Dendritic cell treated with granulocyte-macrophage colony-stimulating factor and Interleukin-4, amounts not matched to agents 40 ng/mL and 50 ng/mL, for 4 days (primary cell): ENCODE measurements at regions not wholly inside any gene's neighbourhood (a gene's known extent, or its start where the extent isn't known, plus 50 kb on each side); places are given as distances from the start of the nearest gene placed in this dataset.

Source experiments
- H3K27ac Mint-ChIP-seq: one replicate; pipeline ENCODE4 v1.8.0; 2022; ENCODE audit warnings: mild to moderate bottlenecking, mixed read lengths
- H3K27me3 Mint-ChIP-seq: one replicate; pipeline ENCODE4 v1.8.0; 2022; ENCODE audit warnings: mild to moderate bottlenecking, mixed read lengths
- H3K36me3 Mint-ChIP-seq: one replicate; pipeline ENCODE4 v1.8.0; 2022; ENCODE audit warnings: low read depth, mixed read lengths
- H3K4me1 Mint-ChIP-seq: one replicate; pipeline ENCODE4 v1.8.0; 2022; ENCODE audit warnings: low read depth, mixed read lengths
- H3K4me3 Mint-ChIP-seq: one replicate; pipeline ENCODE4 v1.8.0; 2022; ENCODE audit warnings: mild to moderate bottlenecking, moderate library complexity, mixed read lengths
- H3K9me3 Mint-ChIP-seq: one replicate; pipeline ENCODE4 v1.8.0; 2022; ENCODE audit warnings: mixed read lengths
- intact Hi-C: fragments of 100-400 bp; cut with micrococcal nuclease; formaldehyde crosslinking; loops from one replicate; pipeline ENCODE4 v1.15.0; 2022

DNA sequence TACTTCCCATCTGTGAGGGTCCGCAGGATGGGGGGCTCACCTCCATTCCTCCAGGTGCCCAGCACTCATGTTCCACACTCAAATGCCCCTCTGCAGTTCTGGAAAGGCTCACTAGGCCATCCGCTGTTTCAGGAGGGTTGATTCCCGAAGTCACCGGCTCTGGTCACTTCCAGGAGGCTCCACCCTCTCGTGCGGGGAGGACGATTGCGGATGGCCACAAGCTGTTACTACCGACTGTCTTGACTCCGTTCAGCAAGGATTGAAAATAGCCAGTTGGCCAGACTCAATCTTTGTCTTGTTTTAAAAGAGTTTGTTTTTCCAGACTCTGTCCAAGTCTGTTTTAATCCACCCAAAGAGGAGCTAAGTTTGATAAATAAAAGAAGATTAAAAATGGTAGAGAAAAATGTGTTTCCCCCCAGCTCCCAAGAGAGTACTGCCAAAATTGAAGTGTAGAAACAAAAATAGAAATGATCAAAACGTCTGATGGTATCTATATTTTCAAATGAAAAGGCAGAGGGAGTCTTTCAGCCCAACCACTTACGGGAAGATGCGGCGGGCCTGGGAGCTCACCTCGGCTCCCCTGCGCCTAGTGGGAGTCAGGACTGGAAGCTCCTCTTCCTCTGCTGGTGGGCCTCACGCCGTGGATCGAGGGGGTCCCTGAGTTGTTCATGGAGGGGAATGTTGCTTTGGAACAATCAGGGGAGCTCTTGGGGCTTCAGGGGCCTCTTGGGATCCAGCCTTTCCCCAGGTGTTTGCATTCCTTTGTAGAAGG lies 1280.8 kb downstream of the BRD1 start:
- H3K27ac Mint-ChIP-seq, result no peak overlapping the region
- H3K4me3 Mint-ChIP-seq, result no peak overlapping the region
- no peaks in the 10 kb centered on the region for H3K36me3 Mint-ChIP-seq
- no peaks in the 10 kb centered on the region for H3K4me1 Mint-ChIP-seq
- intact Hi-C loops, result no loop called here
- no peaks in the 10 kb centered on the region for H3K9me3 Mint-ChIP-seq
- H3K27me3 Mint-ChIP-seq, result no peaks in the 10 kb centered on the region

DNA sequence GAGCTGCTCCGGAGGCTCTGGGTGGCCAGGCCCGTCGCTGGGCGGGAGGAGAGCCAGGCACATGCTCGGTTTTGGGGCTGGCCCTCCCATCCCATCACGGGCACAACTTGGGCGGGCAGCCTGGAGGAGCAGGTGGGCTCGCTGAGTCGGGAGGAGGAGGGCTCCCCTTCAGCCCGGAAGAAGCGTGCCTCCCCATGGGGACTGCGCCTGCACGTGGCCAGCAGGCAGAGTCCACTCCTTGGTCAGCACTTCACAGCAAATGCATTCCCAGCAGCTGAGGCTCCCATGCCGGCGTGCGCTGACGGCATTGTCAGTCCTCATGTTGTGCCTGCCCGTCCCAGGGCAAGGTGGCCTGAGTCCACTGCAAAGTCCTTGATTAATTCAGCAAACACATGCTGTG lies 1281.7 kb downstream of the BRD1 start:
- Mint-ChIP-seq H3K9me3 (no peaks in the 10 kb centered on the region), H3K27me3 (no peaks in the 10 kb centered on the region)
- intact Hi-C loops, result no loop called here

DNA sequence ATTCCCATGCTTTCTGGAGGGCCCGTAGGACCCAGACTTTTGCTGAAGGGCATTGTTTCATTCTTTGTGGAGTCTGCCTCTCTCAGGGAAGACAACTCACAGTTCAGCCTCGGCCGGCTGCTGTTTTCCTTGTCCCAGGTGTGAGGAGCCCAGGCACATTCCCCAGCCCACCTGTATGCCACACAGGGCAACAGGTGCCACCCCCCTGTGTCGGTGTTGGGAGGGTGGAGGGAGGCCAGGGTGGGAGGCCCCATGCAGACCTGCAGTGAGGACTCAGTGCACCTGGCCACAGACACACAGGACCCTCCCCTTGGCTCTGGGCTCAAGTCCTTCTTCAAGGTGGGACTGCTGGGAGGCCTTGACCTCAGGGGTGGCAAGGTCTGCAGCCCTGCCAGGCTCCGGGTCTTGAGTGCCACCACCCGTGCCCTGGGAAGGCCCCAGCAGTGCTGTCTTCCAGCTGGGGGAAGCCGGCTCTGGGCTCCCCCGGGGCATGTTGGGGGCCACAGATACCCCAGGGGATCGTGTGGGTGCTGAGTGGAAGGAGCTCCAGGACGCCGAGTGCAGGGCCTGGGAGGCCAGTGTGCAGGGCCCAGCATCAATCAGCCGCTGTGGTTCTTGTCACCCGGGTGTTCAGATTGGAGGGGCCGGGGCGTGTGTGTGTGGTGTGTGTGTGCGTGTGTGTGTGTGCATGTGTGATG lies 1286.1 kb downstream of the BRD1 start:
- intact Hi-C loops, result no loop called here
- Mint-ChIP-seq H3K4me3 (no peak overlapping the region), H3K9me3 (no peaks in the 10 kb centered on the region), H3K27ac (no peak overlapping the region), H3K27me3 (no peaks in the 10 kb centered on the region), H3K4me1 (no peaks in the 10 kb centered on the region), H3K36me3 (no peaks in the 10 kb centered on the region)

More for the DNA sequence above, 1281.7 kb downstream of the BRD1 start:
- Mint-ChIP-seq H3K4me3 (no peak overlapping the region), H3K27ac (no peak overlapping the region), H3K36me3 (no peaks in the 10 kb centered on the region), H3K4me1 (no peaks in the 10 kb centered on the region)

DNA sequence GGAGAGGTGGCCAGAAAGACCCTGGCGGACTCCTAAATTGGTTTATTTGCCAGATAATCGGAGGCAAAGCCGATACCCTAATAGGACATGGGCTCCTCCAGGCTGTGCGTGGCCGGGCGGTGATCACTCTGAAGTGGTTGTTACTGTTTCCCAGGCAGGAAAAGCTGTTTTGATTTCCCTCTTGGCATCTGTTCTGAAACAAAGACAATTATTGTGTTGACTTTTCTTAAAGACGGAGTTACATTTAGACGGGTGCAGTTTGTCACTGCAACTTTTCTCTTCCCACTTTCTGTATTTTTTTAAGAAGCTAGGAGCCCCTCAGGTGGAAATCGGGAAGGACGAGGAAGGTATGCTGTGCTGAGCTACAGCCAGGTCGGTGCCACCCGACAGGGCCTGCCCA lies 1288.4 kb downstream of the BRD1 start:
- H3K4me3 Mint-ChIP-seq, result no peak overlapping the region
- H3K4me1 Mint-ChIP-seq, result no peaks in the 10 kb centered on the region

DNA sequence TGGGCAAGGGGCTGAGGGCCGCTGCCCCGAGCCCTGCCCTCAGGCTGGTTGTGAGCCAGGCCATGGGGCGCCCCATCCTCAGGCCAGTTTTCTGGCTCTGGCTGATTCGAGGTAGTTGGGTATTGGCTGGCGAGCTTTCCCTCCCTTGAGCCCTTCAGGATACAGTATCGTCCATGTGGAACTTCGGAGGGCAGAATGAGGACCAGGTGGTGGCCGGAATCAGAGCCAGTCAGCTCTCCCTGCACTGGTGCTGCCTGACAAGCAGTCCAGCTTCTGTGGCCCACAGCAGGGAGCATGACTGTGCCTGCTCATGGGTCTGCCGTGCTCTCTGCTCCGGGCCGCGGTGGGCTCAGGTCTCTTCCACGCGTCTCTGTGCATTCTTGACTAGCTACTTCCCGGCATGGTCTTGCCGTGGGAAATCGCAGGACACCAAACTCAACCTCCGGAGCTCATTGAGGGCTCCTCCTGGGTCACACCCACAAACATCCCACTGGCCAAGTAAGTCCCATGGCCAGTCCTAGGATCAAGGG lies 1289.3 kb downstream of the BRD1 start:
- Mint-ChIP-seq H3K9me3 (no peaks in the 10 kb centered on the region), H3K36me3 (no peaks in the 10 kb centered on the region), H3K4me1 (no peaks in the 10 kb centered on the region), H3K27ac (no peak overlapping the region), H3K27me3 (no peaks in the 10 kb centered on the region), H3K4me3 (no peak overlapping the region)
- intact Hi-C loops, result no loop called here

More for the DNA sequence above, 1288.4 kb downstream of the BRD1 start:
- Mint-ChIP-seq H3K27ac (no peak overlapping the region), H3K36me3 (no peaks in the 10 kb centered on the region), H3K9me3 (no peaks in the 10 kb centered on the region), H3K27me3 (no peaks in the 10 kb centered on the region)
- intact Hi-C loops, result no loop called here

DNA sequence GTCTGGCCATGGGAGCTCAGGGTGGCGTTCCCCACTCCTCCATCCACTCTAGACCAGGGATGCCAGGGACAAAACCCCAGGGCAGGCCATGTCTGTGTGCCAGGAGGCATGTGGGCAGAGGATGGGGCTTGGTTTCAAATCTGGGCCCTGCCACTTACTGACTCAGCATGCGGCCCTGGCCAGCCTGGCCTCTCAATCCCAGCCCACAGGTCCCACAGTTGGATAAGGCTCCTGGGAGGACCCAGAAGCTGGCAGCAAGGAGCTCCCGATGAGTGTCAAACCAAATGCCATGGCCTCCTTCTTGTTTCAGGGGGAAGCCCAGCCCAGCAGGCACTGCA lies 1290.4 kb downstream of the BRD1 start:
- Mint-ChIP-seq H3K27ac (no peak overlapping the region), H3K4me3 (no peak overlapping the region), H3K27me3 (no peaks in the 10 kb centered on the region), H3K9me3 (no peaks in the 10 kb centered on the region), H3K4me1 (no peaks in the 10 kb centered on the region), H3K36me3 (no peaks in the 10 kb centered on the region)
- intact Hi-C loops, result no loop called here

DNA sequence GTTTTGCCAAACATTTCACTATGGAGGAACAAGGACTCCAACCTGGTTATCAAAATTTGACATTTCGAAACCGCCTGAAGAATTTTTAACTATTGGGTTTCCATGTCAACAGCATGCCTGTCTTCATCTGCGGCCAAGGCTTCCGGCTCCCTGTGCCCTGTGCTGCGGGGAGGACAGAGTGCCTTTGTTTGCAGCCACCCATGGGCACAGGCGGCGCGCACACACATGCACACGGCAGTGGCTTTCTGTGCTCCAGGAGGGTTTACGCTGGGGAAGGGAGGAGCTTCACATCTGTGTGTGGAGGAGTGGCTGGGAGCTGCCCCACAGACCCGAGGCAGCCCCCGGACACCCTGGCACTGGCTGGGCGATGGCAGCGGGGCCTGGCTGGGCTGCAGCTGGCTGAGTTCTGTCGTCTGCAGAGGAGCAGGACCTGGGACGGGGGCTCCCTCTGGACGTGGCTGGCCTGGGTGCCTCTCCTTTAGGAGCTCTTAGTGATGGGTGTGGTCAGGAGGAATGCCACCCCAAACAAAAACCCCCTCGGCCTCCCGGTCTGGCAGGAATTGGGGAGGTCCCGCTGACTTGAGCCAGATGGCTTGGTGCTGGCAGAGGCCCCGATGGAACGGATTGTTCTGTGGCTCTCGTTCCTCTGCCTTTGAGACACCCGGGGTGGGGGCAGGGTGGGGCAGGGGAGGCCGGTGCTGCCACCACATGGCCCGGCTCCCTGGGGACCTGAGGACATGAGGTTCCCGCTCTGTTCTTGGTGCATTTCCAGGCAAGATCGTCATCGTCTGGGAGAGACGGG lies 1290.9 kb downstream of the BRD1 start:
- H3K4me1 Mint-ChIP-seq, result no peaks in the 10 kb centered on the region

DNA sequence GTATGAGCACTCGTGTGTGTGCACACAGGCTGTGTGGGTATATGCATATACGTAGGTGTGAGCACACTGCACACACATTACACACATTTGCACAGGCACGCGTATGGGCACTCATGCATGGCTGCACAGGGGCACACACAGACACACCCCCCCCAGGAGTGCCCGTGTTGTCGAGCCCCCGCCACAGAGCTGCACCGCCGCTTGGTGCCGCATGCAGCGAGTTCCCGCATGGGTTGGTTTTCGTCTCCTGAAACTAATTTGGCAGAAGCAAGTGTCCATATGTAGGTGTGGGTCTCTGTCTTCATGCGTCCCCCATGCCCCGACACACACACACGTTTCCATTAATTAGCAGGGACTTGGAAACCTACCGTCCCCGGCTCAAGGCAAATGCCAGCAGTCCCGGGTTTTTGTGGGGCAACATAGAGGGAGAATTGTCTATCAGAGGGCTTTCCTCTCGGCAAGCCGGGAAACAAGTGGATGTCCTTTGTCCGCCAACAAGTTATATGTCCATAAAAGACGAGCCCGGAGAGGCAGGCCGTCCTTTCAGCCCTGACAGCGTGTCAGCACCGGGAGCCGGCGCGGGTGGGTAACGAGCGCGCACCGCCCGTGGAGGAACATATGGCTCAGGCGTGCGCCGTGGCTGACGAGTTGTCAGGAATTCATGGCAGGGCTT lies 1291.7 kb downstream of the BRD1 start:
- Mint-ChIP-seq H3K9me3 (no peaks in the 10 kb centered on the region), H3K27ac (no peak overlapping the region), H3K4me3 (no peak overlapping the region), H3K36me3 (no peaks in the 10 kb centered on the region), H3K4me1 (no peaks in the 10 kb centered on the region), H3K27me3 (no peaks in the 10 kb centered on the region)
- intact Hi-C loops, result no loop called here

More for the DNA sequence above, 1290.9 kb downstream of the BRD1 start:
- Mint-ChIP-seq H3K9me3 (no peaks in the 10 kb centered on the region), H3K4me3 (no peak overlapping the region), H3K27ac (no peak overlapping the region), H3K36me3 (no peaks in the 10 kb centered on the region), H3K27me3 (no peaks in the 10 kb centered on the region)
- intact Hi-C loops, result no loop called here

DNA sequence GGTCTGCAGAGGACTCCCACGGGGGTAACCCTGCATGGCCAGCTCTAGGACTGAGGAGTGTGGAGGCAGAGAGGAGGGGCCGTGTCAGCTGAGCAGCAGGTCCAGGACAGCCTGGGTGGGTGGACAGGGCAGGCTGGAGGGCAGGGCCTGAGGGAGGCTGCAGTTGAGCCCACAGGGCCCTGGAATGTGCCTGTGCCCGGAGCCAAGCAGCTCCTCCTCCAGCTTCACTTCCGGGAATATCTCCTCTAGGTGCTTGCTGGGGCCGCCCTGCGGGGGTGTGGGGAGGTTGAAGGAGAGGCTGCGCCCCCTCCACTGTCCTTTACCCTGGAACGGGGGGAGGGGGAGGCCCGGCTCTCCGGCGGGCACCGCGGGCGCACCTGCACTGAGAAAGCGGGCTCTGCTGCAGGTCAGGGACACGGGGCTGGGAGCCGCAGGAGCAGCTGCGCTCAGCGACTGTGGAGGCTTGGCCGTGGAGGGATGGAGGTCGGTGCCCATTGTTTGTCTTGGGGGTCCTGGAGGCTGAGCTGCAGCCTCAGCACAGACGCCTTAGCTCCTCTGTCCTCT lies 1293.2 kb downstream of the BRD1 start:
- Mint-ChIP-seq H3K4me1 (no peaks in the 10 kb centered on the region), H3K36me3 (no peaks in the 10 kb centered on the region), H3K27ac (no peak overlapping the region), H3K9me3 (no peaks in the 10 kb centered on the region), H3K4me3 (no peak overlapping the region), H3K27me3 (no peaks in the 10 kb centered on the region)
- intact Hi-C loops, result no loop called here

DNA sequence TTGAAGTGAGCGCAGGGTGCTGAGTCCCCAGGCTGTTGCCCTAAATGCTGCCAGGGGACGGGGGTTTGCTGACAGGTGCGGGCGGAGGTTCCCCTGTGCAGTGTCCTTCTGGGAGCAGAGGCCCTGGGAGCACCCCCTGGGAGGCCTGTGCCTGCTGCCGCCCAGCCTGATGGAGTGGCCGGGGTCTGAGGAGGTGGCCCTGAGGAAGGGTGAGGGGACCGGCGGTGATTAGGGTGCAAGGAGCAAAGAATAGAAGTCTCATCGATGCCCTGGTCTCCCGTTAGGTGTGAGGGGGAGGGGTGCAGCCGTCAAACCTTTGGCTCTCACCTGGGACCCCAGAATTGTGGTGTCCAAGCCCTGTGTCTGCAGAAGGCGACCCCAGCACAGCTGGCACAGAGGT lies 1294.7 kb downstream of the BRD1 start:
- Mint-ChIP-seq H3K4me3 (no peak overlapping the region), H3K9me3 (no peaks in the 10 kb centered on the region), H3K36me3 (no peaks in the 10 kb centered on the region), H3K4me1 (no peaks in the 10 kb centered on the region), H3K27me3 (no peaks in the 10 kb centered on the region), H3K27ac (no peak overlapping the region)
- intact Hi-C loops, result no loop called here

DNA sequence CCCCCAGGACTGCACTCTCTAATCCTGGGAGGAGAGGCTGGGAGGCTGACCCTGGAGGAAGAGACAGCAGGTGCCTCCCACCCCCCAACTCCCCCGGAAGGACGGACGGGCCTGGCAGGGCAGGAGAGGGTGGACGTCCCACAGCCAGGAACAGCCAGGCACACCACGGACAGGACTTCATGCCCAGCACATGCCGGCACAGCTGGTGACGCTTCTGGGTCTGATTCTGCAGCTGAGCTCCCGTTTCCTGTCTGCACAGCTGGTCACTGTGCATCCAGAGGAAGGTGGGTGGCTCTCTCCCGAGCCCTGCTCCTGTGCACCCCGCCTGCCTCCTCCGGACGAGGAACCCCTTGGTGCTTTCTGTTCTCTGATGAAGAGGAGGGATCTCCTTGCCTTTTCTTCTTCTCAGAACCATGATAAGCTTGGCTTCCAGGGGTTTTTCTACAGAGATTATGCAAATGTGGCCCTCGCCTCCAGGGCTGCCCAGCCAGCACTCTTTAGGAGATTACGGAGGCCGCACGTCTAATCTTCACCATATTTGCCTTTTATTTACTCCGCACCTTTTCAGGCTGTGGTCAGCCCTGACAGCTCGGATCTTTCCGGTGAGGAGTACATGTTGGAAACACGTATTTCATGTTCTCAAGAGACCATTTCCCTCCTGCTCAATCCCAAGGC lies 1295.8 kb downstream of the BRD1 start:
- intact Hi-C loops, result no loop called here
- H3K4me3 Mint-ChIP-seq, result no peak overlapping the region
- no peaks in the 10 kb centered on the region for H3K36me3 Mint-ChIP-seq
- H3K4me1 Mint-ChIP-seq, result no peaks in the 10 kb centered on the region
- no peaks in the 10 kb centered on the region for H3K27me3 Mint-ChIP-seq
- no peak overlapping the region for H3K27ac Mint-ChIP-seq
- no peaks in the 10 kb centered on the region for H3K9me3 Mint-ChIP-seq

DNA sequence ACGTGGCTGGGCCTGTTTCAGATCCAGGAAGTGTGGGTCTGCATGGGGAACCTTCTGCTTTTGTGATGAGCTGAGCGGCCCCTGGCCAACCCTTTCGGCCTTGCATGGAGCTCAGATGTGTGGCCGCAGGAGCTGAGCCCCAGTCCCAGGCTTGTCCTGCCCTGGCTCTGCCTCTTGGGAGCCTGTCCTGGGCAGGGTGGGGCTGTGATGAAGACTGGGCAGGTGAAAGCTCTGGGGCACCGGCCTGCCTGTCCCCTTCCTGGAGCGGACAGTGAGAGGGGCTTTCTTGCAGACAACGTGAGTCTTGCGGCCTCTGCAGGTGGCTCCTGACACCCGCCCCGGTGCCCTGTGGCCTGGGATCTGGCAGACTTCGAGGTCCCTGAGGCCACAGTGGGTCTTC lies 1296.6 kb downstream of the BRD1 start:
- H3K4me3 Mint-ChIP-seq, result no peak overlapping the region
- no peaks in the 10 kb centered on the region for H3K27me3 Mint-ChIP-seq
- H3K4me1 Mint-ChIP-seq, result no peaks in the 10 kb centered on the region
- H3K27ac Mint-ChIP-seq, result no peak overlapping the region
- H3K9me3 Mint-ChIP-seq, result no peaks in the 10 kb centered on the region
- intact Hi-C loops, result no loop called here
- H3K36me3 Mint-ChIP-seq, result no peaks in the 10 kb centered on the region

DNA sequence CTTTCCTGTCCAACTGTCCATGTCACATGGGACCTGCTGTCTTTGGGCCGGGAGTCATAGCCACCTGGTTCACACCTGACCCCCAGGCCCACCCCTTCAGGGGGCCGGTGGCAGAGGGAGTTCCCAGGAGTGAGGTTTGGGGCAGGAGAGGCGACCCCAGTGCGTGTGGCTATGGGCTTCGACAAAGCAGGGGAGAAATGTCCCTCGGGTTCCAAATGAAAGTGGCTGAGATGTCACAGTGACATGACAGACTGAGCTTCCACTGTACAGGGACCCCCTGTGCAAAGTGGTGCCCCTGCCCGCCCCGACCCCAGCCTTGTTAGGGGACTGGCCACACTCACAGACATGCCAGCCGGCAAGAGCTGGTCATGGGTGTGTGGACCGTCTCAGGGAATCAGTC lies 1297.0 kb downstream of the BRD1 start:
- no peak overlapping the region for H3K4me3 Mint-ChIP-seq
- H3K9me3 Mint-ChIP-seq, result no peaks in the 10 kb centered on the region
- no peaks in the 10 kb centered on the region for H3K36me3 Mint-ChIP-seq
- H3K4me1 Mint-ChIP-seq, result no peaks in the 10 kb centered on the region
- intact Hi-C loops, result no loop called here
- H3K27me3 Mint-ChIP-seq, result no peaks in the 10 kb centered on the region
- no peak overlapping the region for H3K27ac Mint-ChIP-seq
